ENCODE measurements at regions not wholly inside any gene's neighbourhood (a gene's known extent, or its start where the extent isn't known, plus 50 kb on each side); places are given as distances from the start of the nearest gene placed in this dataset.

- no peak overlapping the region for H3K4me2 ChIP-seq (ENCODE audit: low read length)
- no peaks in the 10 kb centered on the region for H3K9me2 ChIP-seq (replicated peaks; ENCODE audit: control insufficient read depth, low read length)
- TF ChIP-seq CTCF (IDR thresholded peaks at IDR 0.05; ENCODE audit: low read depth, low read length, poor library complexity, severe bottlenecking): no peak
- no peak for TF ChIP-seq EZH2phosphoT487 (IDR thresholded peaks at IDR 0.05; ENCODE audit: borderline replicate concordance, low read length)
- H3K79me2 ChIP-seq (ENCODE audit: control insufficient read depth, low read length): no peaks in the 10 kb centered on the region
- no peaks in the 10 kb centered on the region for H3K27me3 ChIP-seq (ENCODE audit: control insufficient read depth, low read length)
- no peaks in the 10 kb centered on the region for H3K4me1 ChIP-seq (ENCODE audit: control insufficient read depth, low read length)
- no peak overlapping the region for H3K4me3 ChIP-seq (ENCODE audit: low read length)
- H3F3A ChIP-seq (ENCODE audit: control insufficient read depth, insufficient read depth): no peaks in the 10 kb centered on the region
- no peaks in the 10 kb centered on the region for H3K36me3 ChIP-seq (ENCODE audit: control insufficient read depth, low read length)
- H3K27ac ChIP-seq (ENCODE audit: low read depth, low read length): no peak overlapping the region
- H4K20me1 ChIP-seq (ENCODE audit: control insufficient read depth, insufficient read depth, low read depth, low read length): no peaks in the 10 kb centered on the region
- H3K9me3 ChIP-seq (ENCODE audit: control insufficient read depth, insufficient read depth, low read length): no peaks in the 10 kb centered on the region
Measured at GRCh38 chr10:28172223-28172610, 130.6 kb downstream of the MPP7 start.

- H3K27ac ChIP-seq (ENCODE audit: low read depth, low read length): no peak overlapping the region
- H3K4me1 ChIP-seq (ENCODE audit: control insufficient read depth, low read length): no peaks in the 10 kb centered on the region
- no peak overlapping the region for H3K4me2 ChIP-seq (ENCODE audit: low read length)
Measured at GRCh38 chr10:28171468-28172222, 131.2 kb downstream of the MPP7 start.

GRCh38 chr10:28169525-28169924 lies 133.3 kb downstream of the MPP7 start:
- no peaks in the 10 kb centered on the region for H4K20me1 ChIP-seq (ENCODE audit: control insufficient read depth, insufficient read depth, low read depth, low read length)
- H3K9me3 ChIP-seq (ENCODE audit: control insufficient read depth, insufficient read depth, low read length): no peaks in the 10 kb centered on the region
- no peak overlapping the region for H3K4me3 ChIP-seq (ENCODE audit: low read length)
- no peaks in the 10 kb centered on the region for H3F3A ChIP-seq (ENCODE audit: control insufficient read depth, insufficient read depth)
- no peaks in the 10 kb centered on the region for H3K79me2 ChIP-seq (ENCODE audit: control insufficient read depth, low read length)
- no peak overlapping the region for H3K27ac ChIP-seq (ENCODE audit: low read depth, low read length)
- H3K4me2 ChIP-seq (ENCODE audit: low read length): no peak overlapping the region
- no peaks in the 10 kb centered on the region for H3K9me2 ChIP-seq (replicated peaks; ENCODE audit: control insufficient read depth, low read length)
- H3K27me3 ChIP-seq (ENCODE audit: control insufficient read depth, low read length): no peaks in the 10 kb centered on the region
- H3K4me1 ChIP-seq (ENCODE audit: control insufficient read depth, low read length): no peaks in the 10 kb centered on the region
- TF ChIP-seq EZH2phosphoT487 (IDR thresholded peaks at IDR 0.05; ENCODE audit: borderline replicate concordance, low read length) (no peak), CTCF (IDR thresholded peaks at IDR 0.05; ENCODE audit: low read depth, low read length, poor library complexity, severe bottlenecking) (no peak)
- no peaks in the 10 kb centered on the region for H3K36me3 ChIP-seq (ENCODE audit: control insufficient read depth, low read length)

More at GRCh38 chr10:28171468-28172222, 131.2 kb downstream of the MPP7 start:
- Histone ChIP-seq H3K36me3 (ENCODE audit: control insufficient read depth, low read length) (no peaks in the 10 kb centered on the region), H3F3A (ENCODE audit: control insufficient read depth, insufficient read depth) (no peaks in the 10 kb centered on the region), H4K20me1 (ENCODE audit: control insufficient read depth, insufficient read depth, low read depth, low read length) (no peaks in the 10 kb centered on the region), H3K9me2 (replicated peaks; ENCODE audit: control insufficient read depth, low read length) (no peaks in the 10 kb centered on the region), H3K79me2 (ENCODE audit: control insufficient read depth, low read length) (no peaks in the 10 kb centered on the region), H3K27me3 (ENCODE audit: control insufficient read depth, low read length) (no peaks in the 10 kb centered on the region), H3K4me3 (ENCODE audit: low read length) (no peak overlapping the region), H3K9me3 (ENCODE audit: control insufficient read depth, insufficient read depth, low read length) (no peaks in the 10 kb centered on the region)
- TF ChIP-seq CTCF (IDR thresholded peaks at IDR 0.05; ENCODE audit: low read depth, low read length, poor library complexity, severe bottlenecking) (no peak), EZH2phosphoT487 (IDR thresholded peaks at IDR 0.05; ENCODE audit: borderline replicate concordance, low read length) (no peak)
